GM06990 (cell line): ENCODE measurements at regions not wholly inside any gene's neighbourhood (a gene's known extent, or its start where the extent isn't known, plus 50 kb on each side); places are given as distances from the start of the nearest gene placed in this dataset.

Experiments
- DNase-seq: peaks from one replicate; pipeline ENCODE4 v3.0.0-alpha.2; 2011; ENCODE audit not compliant: insufficient read length; ENCODE audit errors: extremely low read depth
- H3K27me3 ChIP-seq: replicated peaks from 2 replicates; pipeline ENCODE4 v1.6.0; 2011; ENCODE audit warnings: low read length; ENCODE audit not compliant: control insufficient read depth, insufficient read depth
- H3K36me3 ChIP-seq: 2 replicates; pipeline ENCODE4 v1.5.1; 2011; ENCODE audit warnings: low read length; ENCODE audit not compliant: control insufficient read depth, insufficient read depth
- H3K4me3 ChIP-seq: replicated peaks from 2 replicates; pipeline ENCODE4 v1.5.1; 2011; ENCODE audit warnings: low read depth, mild to moderate bottlenecking, control low read depth, low read length
- TF ChIP-seq, protein P1 (sequence below): IDR thresholded peaks from 2 replicates; pipeline ENCODE4 v1.5.1; 2011; ENCODE audit warnings: low read length, control low read depth, mild to moderate bottlenecking, inconsistent platforms; ENCODE audit not compliant: insufficient read depth, poor library complexity, severe bottlenecking

DNA sequence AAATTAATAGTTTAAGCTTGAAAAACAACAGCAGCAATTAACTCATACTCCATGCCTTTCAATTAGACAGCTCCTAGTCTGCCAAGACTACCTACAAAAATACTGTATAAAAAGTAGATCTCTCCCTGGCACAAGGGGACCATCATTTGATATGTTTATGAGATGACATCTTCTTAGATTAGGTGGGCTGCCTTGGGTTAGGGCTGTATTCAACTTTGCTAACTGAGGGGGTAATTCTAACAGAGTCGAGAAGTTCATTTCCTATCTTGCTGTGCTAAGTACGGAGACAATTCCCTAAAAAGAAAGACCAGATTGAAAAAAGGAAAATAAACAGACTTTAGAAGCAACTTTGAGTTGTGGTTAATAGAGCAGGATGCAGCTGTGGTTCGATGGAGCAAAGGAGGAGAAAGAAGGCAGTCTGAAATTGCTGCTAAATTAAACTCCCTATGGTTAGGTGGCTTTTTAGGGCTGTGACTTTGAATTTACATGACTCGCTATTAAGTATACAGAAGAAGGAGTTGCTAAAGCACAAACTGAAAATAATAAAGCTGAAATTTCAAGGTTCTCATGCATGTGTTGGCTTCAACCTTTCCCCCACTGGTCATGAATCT is 75.4 kb downstream of the CDC7 start:
- no peak for DNase-seq
- TF ChIP-seq, protein P1, sequence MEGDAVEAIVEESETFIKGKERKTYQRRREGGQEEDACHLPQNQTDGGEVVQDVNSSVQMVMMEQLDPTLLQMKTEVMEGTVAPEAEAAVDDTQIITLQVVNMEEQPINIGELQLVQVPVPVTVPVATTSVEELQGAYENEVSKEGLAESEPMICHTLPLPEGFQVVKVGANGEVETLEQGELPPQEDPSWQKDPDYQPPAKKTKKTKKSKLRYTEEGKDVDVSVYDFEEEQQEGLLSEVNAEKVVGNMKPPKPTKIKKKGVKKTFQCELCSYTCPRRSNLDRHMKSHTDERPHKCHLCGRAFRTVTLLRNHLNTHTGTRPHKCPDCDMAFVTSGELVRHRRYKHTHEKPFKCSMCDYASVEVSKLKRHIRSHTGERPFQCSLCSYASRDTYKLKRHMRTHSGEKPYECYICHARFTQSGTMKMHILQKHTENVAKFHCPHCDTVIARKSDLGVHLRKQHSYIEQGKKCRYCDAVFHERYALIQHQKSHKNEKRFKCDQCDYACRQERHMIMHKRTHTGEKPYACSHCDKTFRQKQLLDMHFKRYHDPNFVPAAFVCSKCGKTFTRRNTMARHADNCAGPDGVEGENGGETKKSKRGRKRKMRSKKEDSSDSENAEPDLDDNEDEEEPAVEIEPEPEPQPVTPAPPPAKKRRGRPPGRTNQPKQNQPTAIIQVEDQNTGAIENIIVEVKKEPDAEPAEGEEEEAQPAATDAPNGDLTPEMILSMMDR = no peak
- no peaks in the 10 kb centered on the region for H3K36me3 ChIP-seq
- no peak overlapping the region for H3K4me3 ChIP-seq
- no peaks in the 10 kb centered on the region for H3K27me3 ChIP-seq

DNA sequence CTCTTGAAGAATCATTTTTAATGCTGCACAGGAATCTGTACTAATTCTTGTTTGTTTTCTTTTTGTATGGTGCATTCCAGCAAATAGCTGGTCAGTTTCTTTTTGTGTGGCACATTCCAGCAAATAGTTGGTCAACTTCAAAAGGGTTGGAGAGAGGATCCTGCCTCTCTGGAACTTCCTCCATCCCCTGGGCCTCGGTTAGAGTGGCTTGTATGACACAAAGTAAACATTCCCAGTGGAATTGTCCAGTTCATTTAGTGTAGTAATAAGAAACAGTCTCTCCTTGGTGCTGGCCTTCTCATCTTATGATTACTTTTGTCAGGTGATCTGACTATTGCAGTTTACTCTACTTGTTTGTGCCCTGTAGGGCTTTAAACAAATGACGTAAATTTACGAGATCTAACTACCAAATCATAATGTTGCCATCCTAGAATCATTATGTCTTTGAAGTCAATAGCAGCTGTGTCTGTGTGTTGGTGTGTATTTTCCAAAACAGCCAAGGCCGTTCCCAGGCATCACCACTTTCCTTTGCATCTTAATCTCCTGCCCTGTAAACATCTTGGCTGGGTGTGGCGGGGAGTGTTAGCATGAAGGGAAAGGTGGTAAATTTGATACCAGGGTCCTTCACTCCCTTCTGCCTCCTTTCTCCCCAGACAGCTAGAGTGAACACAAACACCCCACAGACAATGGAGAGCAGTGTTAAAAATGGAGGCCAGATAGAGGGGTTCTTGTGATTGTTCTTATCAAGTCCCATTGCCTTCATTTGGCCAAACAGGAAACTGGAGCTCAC is 77.9 kb downstream of the CDC7 start:
- no peak for DNase-seq
- no peaks in the 10 kb centered on the region for H3K27me3 ChIP-seq
- no peaks in the 10 kb centered on the region for H3K36me3 ChIP-seq
- H3K4me3 ChIP-seq = no peak overlapping the region
- TF ChIP-seq, protein P1 = no peak

DNA sequence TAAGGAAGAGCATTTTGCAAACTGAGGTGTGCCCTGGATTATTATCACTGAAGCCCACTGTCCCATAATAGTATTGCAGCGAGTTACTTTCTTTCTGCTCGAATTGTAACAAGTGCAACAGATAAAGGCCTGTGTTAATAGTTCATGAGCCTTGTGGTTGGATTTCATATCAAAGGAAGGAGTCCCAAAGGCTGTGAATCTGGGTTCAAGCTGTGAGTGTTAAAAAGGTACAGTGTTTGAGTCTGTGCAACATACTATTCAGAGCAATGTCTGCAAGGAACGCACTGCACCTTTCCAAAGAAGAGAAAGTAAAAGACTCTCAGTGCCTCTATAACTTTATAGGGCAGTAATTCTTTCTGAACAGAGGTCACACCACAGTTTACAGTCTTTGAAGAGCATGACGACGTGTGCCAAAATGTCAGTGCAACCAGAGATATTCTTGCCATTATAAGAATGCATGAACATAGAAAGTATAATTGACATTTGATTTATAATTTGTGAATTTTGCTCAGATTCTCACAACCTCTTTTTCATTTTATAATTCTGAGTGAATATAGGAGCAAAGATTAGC is 79.1 kb downstream of the CDC7 start:
- TF ChIP-seq, protein P1 = no peak
- Histone ChIP-seq H3K36me3 (no peaks in the 10 kb centered on the region), H3K4me3 (no peak overlapping the region), H3K27me3 (no peaks in the 10 kb centered on the region)
- no peak for DNase-seq

DNA sequence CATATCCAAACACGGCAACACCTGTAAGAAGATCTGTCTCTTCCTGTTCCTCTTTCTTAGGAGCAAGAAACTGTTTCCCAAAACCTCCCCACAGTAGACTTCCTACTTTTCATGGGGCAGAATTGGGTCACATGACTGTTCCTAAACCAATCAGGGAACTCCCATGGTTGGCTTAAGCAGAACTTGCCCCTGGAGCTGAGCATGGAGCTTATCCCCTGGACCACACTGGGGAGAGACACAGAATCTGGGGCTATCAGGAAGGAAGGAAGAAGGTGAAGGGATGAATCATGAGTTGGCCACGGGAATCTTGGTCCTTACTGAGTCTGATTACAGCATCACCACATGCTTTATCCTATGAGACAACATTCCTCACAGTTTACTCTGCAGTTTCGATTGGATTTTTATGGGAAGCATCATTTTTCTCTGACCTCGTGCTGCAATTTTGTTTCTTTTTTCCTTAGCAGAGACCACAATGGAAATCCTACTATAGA is 81.8 kb downstream of the CDC7 start:
- TF ChIP-seq, protein P1 = no peak
- DNase-seq = no peak
- Histone ChIP-seq H3K27me3 (no peaks in the 10 kb centered on the region), H3K36me3 (no peaks in the 10 kb centered on the region), H3K4me3 (no peak overlapping the region)

DNA sequence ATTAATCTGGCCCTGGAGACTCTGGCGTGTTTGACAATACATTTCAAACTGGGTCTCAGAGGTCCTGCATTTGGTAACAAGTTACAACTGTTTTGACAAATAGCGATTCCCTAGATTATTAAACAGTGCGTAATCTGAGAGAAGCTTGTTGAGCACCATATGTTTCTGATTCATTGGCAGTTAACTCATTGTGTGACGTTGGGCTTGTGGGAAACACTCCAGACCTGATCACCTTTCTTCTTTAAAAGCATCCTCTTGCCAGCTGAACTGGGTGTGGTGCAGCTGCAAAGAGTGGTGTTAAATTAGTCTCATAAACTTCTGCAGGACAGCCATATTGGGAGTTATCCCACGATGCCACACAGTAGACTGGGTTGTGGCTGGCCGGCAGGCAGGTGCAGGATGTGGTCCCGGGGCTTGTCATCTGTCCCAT is 82.7 kb downstream of the CDC7 start:
- DNase-seq = no peak
- no peaks in the 10 kb centered on the region for H3K27me3 ChIP-seq
- H3K36me3 ChIP-seq = no peaks in the 10 kb centered on the region
- TF ChIP-seq, protein P1 = no peak
- H3K4me3 ChIP-seq = no peak overlapping the region
